Caco-2 (cell line): ENCODE measurements at regions not wholly inside any gene's neighbourhood (a gene's known extent, or its start where the extent isn't known, plus 50 kb on each side); places are given as distances from the start of the nearest gene placed in this dataset.

Source experiments
- BruUV-seq: library from RNA; stranded (reverse); fragments of 400-500 nt; replicated peaks from 2 replicates; lab custom pipeline; 2021; lab: Mats Ljungman, UMichigan
- CTCF ChIA-PET: fragments of 300-600 bp; sonication (Branson Sonifier 250); formaldehyde crosslinking; loops from one replicate; lab custom pipeline; 2022; ENCODE audit warnings: antibody characterized with exemption; lab: Charles Lee
- POLR2A ChIA-PET: fragments of 300-600 bp; sonication (Branson Sonifier 250); formaldehyde crosslinking; loops from one replicate; lab custom pipeline; 2022; ENCODE audit warnings: antibody characterized with exemption; lab: Charles Lee
- DNase-seq, 2 experiments: peaks; one replicate each; pipeline versions ENCODE4 v3.0.0 to v3.0.0-alpha.2; 2020 to 2022
- H3K27me3 ChIP-seq: replicated peaks from 2 replicates; pipeline ENCODE4 v1.6.0; 2011; ENCODE audit warnings: low read length; ENCODE audit not compliant: control insufficient read depth, insufficient read depth
- H3K36me3 ChIP-seq: 2 replicates; pipeline ENCODE4 v1.5.1; 2011; ENCODE audit warnings: low read length; ENCODE audit not compliant: control insufficient read depth, insufficient read depth
- H3K4me1 ChIP-seq: fragments of 250-450 bp; sonication (Bioruptor Pico); 2 replicates; pipeline ENCODE4 v1.5.1; 2020; ENCODE audit warnings: mild to moderate bottlenecking
- H3K4me3 ChIP-seq: 2 replicates; pipeline ENCODE4 v1.5.1; 2011; ENCODE audit warnings: low read depth, mild to moderate bottlenecking, control low read depth, low read length
- H3K9me3 ChIP-seq: fragments of 250-450 bp; sonication (Bioruptor Pico); 2 replicates; pipeline ENCODE4 v1.5.1; 2020; ENCODE audit warnings: mild to moderate bottlenecking, moderate library complexity
- H3K27ac Mint-ChIP-seq: one replicate; pipeline ENCODE4 v1.8.0; 2022; ENCODE audit warnings: mixed read lengths; ENCODE audit not compliant: unreplicated experiment
- H3K27me3 Mint-ChIP-seq: one replicate; pipeline ENCODE4 v1.8.0; 2022; ENCODE audit warnings: mixed read lengths; ENCODE audit not compliant: insufficient read depth, unreplicated experiment
- H3K36me3 Mint-ChIP-seq: one replicate; pipeline ENCODE4 v1.8.0; 2022; ENCODE audit warnings: mild to moderate bottlenecking, mixed read lengths; ENCODE audit not compliant: insufficient read depth, unreplicated experiment
- H3K4me1 Mint-ChIP-seq: one replicate; pipeline ENCODE4 v1.8.0; 2022; ENCODE audit warnings: low read depth, mixed read lengths; ENCODE audit not compliant: unreplicated experiment
- H3K4me3 Mint-ChIP-seq: one replicate; pipeline ENCODE4 v1.8.0; 2022; ENCODE audit warnings: mild to moderate bottlenecking, moderate library complexity, mixed read lengths; ENCODE audit not compliant: unreplicated experiment
- H3K9me3 Mint-ChIP-seq: one replicate; pipeline ENCODE4 v1.8.0; 2022; ENCODE audit warnings: mixed read lengths; ENCODE audit not compliant: unreplicated experiment
- intact Hi-C: fragments of 100-400 bp; cut with micrococcal nuclease; formaldehyde crosslinking; loops from one replicate; pipeline ENCODE4 v1.10.0; 2022; ENCODE audit not compliant: unreplicated experiment
- TF ChIP-seq, protein P1 (sequence below), 2 experiments: fragments of 200-600 bp in 1 of 2; IDR thresholded peaks; 1 replicate in 1 of 2; 2 replicates in 1 of 2; pipeline versions ENCODE4 v1.5.1 to v1.8.0; 2011 to 2022; ENCODE audit warnings: antibody characterized with exemption in 1 of 2, control low read depth in 1 of 2, inconsistent platforms in 1 of 2, low read depth in 1 of 2, low read length in 1 of 2, mild to moderate bottlenecking in 1 of 2, moderate library complexity in 1 of 2; ENCODE audit not compliant: insufficient read depth in 1 of 2, severe bottlenecking in 1 of 2, unreplicated experiment in 1 of 2

DNA sequence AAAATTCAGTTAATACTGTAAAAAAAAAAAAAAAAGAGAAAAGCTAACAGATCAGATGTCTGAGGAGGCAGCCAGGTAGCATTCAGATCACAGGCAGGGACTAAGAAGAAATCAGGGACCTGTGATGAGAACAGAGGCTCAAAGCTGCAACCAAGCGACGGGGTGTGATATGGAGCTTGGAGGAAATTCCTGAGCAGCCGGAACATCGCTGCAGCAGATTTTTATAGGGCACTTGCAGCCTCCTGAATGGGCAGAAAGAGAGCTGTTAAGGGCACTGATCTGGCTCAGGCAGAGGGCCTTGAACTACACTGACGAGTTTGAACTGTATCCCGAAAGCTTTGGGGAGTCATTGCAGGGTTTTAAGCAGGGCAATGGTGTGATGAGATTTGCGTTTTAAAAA lies 315.4 kb downstream of the ADGRL2 start:
- Histone ChIP-seq H3K27me3 (no peaks in the 10 kb centered on the region), H3K4me3 (no peak overlapping the region), H3K9me3 (no peaks in the 10 kb centered on the region), H3K4me1 (no peaks in the 10 kb centered on the region), H3K36me3 (no peaks in the 10 kb centered on the region)
- no peaks in the 10 kb centered on the region for H3K9me3 Mint-ChIP-seq
- no peak overlapping the region for H3K4me3 Mint-ChIP-seq
- no peaks in the 10 kb centered on the region for H3K36me3 Mint-ChIP-seq
- CTCF ChIA-PET, result no interaction called here
- H3K27ac Mint-ChIP-seq, result no peak overlapping the region
- no TSS peak for BruUV-seq
- no peaks in the 10 kb centered on the region for H3K4me1 Mint-ChIP-seq
- no peak for DNase-seq
- no peaks in the 10 kb centered on the region for H3K27me3 Mint-ChIP-seq
- POLR2A ChIA-PET, result interaction anchor here (0.6 kb wide), 1 partner anchor 41 kb away, joined by 4 read pairs; no protein-coding TSS in a partner anchor
- TF ChIP-seq, protein P1, sequence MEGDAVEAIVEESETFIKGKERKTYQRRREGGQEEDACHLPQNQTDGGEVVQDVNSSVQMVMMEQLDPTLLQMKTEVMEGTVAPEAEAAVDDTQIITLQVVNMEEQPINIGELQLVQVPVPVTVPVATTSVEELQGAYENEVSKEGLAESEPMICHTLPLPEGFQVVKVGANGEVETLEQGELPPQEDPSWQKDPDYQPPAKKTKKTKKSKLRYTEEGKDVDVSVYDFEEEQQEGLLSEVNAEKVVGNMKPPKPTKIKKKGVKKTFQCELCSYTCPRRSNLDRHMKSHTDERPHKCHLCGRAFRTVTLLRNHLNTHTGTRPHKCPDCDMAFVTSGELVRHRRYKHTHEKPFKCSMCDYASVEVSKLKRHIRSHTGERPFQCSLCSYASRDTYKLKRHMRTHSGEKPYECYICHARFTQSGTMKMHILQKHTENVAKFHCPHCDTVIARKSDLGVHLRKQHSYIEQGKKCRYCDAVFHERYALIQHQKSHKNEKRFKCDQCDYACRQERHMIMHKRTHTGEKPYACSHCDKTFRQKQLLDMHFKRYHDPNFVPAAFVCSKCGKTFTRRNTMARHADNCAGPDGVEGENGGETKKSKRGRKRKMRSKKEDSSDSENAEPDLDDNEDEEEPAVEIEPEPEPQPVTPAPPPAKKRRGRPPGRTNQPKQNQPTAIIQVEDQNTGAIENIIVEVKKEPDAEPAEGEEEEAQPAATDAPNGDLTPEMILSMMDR (IDR thresholded peaks at IDR 0.05; ENCODE audit: insufficient read depth in 1 of 2, low read depth in 1 of 2, low read length in 1 of 2, severe bottlenecking in 1 of 2, unreplicated experiment in 1 of 2), result no peak
- intact Hi-C loops, result no loop called here

DNA sequence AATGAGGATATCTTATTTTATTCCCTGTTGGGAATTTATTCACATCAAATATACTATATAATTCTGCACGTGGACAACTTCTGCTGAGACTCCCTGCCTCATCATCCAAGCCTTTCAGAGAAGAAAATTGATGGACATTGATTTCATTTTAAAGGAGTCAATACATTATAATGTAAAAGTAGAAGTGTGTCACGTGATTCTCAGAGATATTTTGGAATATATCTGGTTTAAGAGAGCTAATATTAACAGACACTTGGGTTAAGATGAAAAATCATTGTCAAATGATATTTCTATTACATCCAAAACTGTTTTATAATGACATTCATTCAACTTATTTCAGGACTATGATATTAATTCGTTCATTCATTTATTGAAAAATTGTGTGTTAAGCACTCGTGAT lies 314.2 kb downstream of the ADGRL2 start:
- CTCF ChIA-PET, result no interaction called here
- intact Hi-C loops, result no loop called here
- Mint-ChIP-seq H3K9me3 (no peaks in the 10 kb centered on the region), H3K27ac (no peak overlapping the region), H3K27me3 (no peaks in the 10 kb centered on the region), H3K4me3 (no peak overlapping the region), H3K36me3 (no peaks in the 10 kb centered on the region), H3K4me1 (no peaks in the 10 kb centered on the region)
- no peaks in the 10 kb centered on the region for H3K36me3 ChIP-seq
- POLR2A ChIA-PET, result no interaction called here
- BruUV-seq, result no TSS peak
- DNase-seq, result no peak
- H3K27me3 ChIP-seq, result no peaks in the 10 kb centered on the region
- H3K4me1 ChIP-seq, result no peaks in the 10 kb centered on the region
- no peak overlapping the region for H3K4me3 ChIP-seq
- no peaks in the 10 kb centered on the region for H3K9me3 ChIP-seq
- TF ChIP-seq, protein P1 (IDR thresholded peaks at IDR 0.05; ENCODE audit: insufficient read depth in 1 of 2, low read depth in 1 of 2, low read length in 1 of 2, severe bottlenecking in 1 of 2, unreplicated experiment in 1 of 2), result no peak

DNA sequence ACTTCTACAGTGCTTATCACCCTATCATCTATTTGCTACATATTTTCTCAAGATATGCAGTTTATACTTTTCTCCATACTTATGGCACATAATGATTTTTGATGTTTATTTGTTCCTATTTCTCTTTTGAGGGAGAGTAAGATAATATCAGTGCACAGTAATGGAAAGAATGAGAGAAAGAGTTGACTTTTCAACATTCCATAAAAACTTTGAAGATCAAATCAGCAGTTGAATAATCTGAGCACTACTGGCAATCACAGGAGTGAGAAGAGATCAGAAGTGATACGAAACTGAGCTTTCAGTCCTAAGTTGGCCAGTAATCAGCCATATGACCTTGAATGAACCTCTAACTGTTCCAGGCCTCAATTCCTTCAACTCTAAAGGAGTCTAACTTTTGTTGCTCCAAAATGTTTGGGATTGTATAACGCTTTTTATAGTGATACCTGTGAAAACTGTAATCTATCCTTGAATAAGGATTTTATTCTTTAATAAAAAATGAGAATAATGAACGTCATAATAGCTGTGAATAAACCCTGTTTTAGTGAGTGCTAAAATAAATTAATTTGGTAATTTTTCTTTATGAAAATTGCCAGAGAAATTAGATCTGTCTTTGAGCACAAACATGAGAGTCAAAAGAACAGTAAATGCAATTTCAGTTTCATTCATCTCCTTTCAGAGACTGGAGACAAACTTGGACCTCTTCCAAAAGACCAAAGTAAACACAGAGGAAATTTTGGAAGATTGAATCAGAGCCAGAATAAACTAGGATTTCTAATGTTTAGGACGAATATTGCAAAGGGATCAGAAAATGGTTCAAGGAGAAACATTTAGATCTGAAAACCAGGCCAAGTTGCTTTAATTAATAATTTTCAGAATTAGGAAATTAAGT lies 309.9 kb downstream of the ADGRL2 start:
- no peaks in the 10 kb centered on the region for H3K36me3 ChIP-seq
- no peak for DNase-seq
- H3K9me3 ChIP-seq, result no peaks in the 10 kb centered on the region
- TF ChIP-seq, protein P1 (IDR thresholded peaks at IDR 0.05; ENCODE audit: insufficient read depth in 1 of 2, low read depth in 1 of 2, low read length in 1 of 2, severe bottlenecking in 1 of 2, unreplicated experiment in 1 of 2), result no peak
- Mint-ChIP-seq H3K4me1 (no peaks in the 10 kb centered on the region), H3K27me3 (no peaks in the 10 kb centered on the region), H3K9me3 (no peaks in the 10 kb centered on the region), H3K4me3 (no peak overlapping the region), H3K36me3 (no peaks in the 10 kb centered on the region), H3K27ac (no peak overlapping the region)
- BruUV-seq, result no TSS peak
- ChIA-PET CTCF (no interaction called here), POLR2A (no interaction called here)
- H3K27me3 ChIP-seq, result no peaks in the 10 kb centered on the region
- H3K4me3 ChIP-seq, result no peak overlapping the region
- no peaks in the 10 kb centered on the region for H3K4me1 ChIP-seq
- intact Hi-C loops, result no loop called here
